Omental fat pad (tissue), 3 donors: ENCODE measurements at regions not wholly inside any gene's neighbourhood (a gene's known extent, or its start where the extent isn't known, plus 50 kb on each side); places are given as distances from the start of the nearest gene placed in this dataset.

Experiments used
- ATAC-seq: fragments of 150-250 bp; one replicate; pipeline ENCODE4 v1.9.1; 2016; ENCODE audit warnings: mild to moderate bottlenecking, moderate library complexity; ENCODE audit not compliant: low FRiP score
- DNase-seq: peaks from one replicate; pipeline ENCODE4 v3.0.0-alpha.2; 2019; ENCODE audit warnings: low spot score
- TF ChIP-seq, protein P1 (sequence below), 3 donors: fragments of 450-650 bp; IDR thresholded peaks; one replicate each; pipeline ENCODE4 v1.5.1; 2016 to 2017; ENCODE audit warnings: antibody characterized with exemption in 3 of 3, mild to moderate bottlenecking in 3 of 3, moderate library complexity in 2 of 3

DNA sequence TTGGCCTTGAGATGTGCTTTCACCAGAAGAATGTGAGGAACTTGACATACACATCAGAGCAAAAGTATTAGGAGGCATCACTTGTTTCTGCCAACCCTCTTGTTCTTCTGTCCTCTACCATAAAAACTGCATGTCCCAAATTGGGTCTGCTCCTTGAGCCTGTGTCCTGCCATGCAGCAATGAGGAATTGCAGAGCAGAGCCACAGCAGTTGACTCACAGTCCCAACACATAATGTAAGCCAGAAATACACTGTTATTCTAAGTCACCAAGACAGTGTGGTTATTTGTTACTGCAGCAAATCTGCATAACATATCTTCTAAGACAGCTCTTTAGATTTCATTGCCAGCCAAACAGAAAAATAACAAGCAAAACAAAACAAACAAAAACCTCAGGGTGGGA is 598.2 kb downstream of the PRELID2 start:
- ATAC-seq (no peak), DNase-seq (no peak)
- TF ChIP-seq, protein P1, sequence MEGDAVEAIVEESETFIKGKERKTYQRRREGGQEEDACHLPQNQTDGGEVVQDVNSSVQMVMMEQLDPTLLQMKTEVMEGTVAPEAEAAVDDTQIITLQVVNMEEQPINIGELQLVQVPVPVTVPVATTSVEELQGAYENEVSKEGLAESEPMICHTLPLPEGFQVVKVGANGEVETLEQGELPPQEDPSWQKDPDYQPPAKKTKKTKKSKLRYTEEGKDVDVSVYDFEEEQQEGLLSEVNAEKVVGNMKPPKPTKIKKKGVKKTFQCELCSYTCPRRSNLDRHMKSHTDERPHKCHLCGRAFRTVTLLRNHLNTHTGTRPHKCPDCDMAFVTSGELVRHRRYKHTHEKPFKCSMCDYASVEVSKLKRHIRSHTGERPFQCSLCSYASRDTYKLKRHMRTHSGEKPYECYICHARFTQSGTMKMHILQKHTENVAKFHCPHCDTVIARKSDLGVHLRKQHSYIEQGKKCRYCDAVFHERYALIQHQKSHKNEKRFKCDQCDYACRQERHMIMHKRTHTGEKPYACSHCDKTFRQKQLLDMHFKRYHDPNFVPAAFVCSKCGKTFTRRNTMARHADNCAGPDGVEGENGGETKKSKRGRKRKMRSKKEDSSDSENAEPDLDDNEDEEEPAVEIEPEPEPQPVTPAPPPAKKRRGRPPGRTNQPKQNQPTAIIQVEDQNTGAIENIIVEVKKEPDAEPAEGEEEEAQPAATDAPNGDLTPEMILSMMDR (IDR thresholded peaks at IDR 0.05): no peak

DNA sequence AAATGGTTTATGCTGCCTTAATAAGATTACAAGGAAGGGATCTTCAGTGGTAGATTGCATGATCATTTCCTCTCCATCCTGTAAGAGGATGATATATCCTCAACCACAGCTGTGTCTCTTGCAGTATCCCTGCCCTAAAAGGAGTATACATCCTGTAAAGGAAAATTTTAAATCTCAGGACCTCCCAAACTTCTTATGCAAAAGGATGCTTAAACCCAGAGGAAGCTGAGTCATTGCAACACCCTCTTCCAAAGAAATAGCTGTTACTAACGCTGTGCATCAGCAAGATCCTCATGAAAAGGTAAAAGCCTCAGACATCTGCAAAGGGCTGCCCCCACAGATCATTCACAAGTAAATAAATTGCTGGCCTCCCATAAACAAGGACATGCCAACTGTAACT is 599.0 kb downstream of the PRELID2 start:
- no peak for ATAC-seq
- no peak for DNase-seq
- TF ChIP-seq, protein P1 (IDR thresholded peaks at IDR 0.05): no peak

DNA sequence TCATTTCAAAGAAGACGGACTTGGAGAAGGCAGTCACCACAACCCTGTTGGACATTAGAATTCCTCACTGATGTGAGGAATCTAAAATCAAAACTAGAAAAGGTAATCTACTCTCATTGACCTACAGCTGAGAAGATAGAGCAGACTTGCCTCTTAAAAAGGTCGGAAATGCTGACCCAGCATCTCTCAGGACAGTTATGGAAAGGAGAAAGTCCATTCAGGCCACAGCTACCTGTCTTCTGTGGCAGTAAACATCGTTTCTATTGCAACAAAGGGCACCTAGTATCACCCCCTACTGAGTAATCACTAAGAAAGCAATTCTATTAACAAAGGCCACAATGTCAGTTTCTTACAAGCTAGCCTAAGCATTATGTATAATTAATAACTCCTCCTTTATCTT is 601.7 kb downstream of the PRELID2 start:
- DNase-seq (no peak), ATAC-seq (no peak)
- TF ChIP-seq, protein P1 (IDR thresholded peaks at IDR 0.05): no peak

DNA sequence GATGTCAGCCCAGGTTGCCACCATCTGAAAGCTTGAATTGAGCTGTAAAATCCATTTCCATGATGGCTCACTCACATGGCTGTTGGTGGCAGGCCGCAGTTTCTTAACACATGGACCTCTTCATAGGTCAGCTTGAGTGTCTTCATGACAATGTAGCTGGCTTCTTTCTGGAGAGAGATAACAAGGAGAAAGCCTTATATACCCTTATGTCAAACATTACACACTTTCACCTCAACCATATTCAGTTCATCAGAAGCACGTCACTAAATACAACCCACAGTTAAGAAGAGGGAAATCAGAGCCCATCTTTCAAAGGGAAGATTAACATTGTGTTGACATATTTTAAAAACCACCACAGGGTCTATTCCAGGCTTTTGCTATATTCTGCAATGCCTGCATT is 604.4 kb downstream of the PRELID2 start:
- TF ChIP-seq, protein P1 (IDR thresholded peaks at IDR 0.05): no peak
- ATAC-seq (no peak), DNase-seq (no peak)

DNA sequence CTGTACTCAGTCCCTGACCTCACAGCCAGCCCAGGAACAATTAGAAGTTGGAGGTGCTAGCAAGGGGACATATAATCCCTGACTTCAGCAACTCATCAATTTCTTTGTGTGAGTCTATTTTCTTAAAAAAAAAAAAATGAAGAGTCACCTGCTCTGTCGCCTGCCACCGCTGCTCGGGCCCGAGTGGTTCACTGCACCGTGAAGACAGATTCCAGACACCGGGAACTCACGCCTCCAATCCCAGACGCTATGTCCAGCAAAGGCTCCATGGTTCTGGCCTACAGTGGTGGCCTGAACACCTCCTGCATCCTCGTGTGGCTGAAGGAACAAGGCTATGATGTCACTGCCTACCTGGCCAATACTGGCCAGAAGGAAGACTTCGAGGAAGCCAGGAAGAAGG is 606.6 kb downstream of the PRELID2 start:
- no peak for ATAC-seq
- no peak for DNase-seq
- TF ChIP-seq, protein P1 (IDR thresholded peaks at IDR 0.05): no peak

DNA sequence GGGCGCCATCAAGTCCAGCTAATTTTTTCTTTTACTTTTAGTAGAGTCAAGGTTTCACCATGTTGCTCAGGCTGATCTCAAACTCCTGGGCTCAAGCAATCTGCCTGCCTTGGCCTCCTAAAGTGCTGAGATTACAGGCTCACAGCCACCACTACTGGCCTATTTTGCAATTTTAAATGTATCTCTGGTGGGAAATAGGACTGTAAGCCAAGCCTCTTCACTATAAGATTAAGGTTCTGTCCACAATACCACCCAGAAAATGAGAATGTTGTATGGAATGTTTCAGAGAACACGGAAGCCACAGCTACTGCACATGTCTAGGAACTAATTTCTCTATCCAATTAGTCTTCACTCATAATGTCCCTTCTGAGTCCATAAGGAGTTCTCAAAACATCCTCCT is 607.3 kb downstream of the PRELID2 start:
- no peak for DNase-seq
- no peak for ATAC-seq
- TF ChIP-seq, protein P1 (IDR thresholded peaks at IDR 0.05): no peak

DNA sequence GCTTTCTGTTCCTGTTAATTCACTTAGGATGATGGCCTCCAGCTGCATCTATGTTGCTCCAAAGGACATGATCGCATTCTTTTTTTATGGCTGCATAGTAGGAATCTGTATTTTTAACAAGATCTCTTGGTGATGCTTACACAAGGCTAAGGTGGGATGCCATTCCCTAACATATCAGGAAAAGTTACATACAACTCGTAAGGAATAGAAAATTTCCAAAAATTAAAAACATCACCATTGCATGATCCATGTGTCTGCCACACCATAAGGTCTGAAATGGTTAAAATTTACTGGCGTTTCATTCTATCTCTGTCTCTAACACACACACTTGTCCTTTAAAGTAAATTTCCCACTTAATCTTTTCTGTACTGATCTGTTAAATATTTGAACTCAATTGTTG is 608.4 kb downstream of the PRELID2 start:
- DNase-seq (no peak), ATAC-seq (no peak)
- TF ChIP-seq, protein P1 (IDR thresholded peaks at IDR 0.05): no peak
